ENCODE measurements at regions not wholly inside any gene's neighbourhood (a gene's known extent, or its start where the extent isn't known, plus 50 kb on each side); places are given as distances from the start of the nearest gene placed in this dataset.
A peak's percentile ranks its signal among the peaks of the same experiment; 100 is the strongest.

GRCh38 chr4:63618883-63619718, 790.1 kb downstream of the TECRL start:
- TF ChIP-seq CTCF (IDR thresholded peaks at IDR 0.05; ENCODE audit: extremely low read depth, low read depth, low read length) = no peak
- H3K36me3 ChIP-seq (ENCODE audit: insufficient read depth, low read length) = no peaks in the 10 kb centered on the region
- H2AFZ ChIP-seq (ENCODE audit: low read length) = no peak overlapping the region
- no peaks in the 10 kb centered on the region for H3K4me1 ChIP-seq (ENCODE audit: insufficient read depth, low read length)
- H3K4me3 ChIP-seq (ENCODE audit: insufficient read depth, low read length) = no peak overlapping the region
- no peaks in the 10 kb centered on the region for H3K9me3 ChIP-seq (ENCODE audit: low read depth, low read length)
- no peak for DNase-seq (ENCODE audit: insufficient read length, low spot score, missing footprints)
- H3K27ac ChIP-seq (ENCODE audit: low read depth, low read length) = no peak overlapping the region
- no peaks in the 10 kb centered on the region for H3K27me3 ChIP-seq (ENCODE audit: insufficient read depth, low read length)
- H4K20me1 ChIP-seq (ENCODE audit: insufficient read depth, low read length) = no peaks in the 10 kb centered on the region
- no peaks in the 10 kb centered on the region for H3K79me2 ChIP-seq (ENCODE audit: insufficient read depth, low read length)
- no peak overlapping the region for H3K4me2 ChIP-seq (ENCODE audit: insufficient read depth, low read length)

- Histone ChIP-seq H3K4me2 (ENCODE audit: insufficient read depth, low read length) (no peak overlapping the region), H3K4me1 (ENCODE audit: insufficient read depth, low read length) (no peaks in the 10 kb centered on the region), H3K36me3 (ENCODE audit: insufficient read depth, low read length) (no peaks in the 10 kb centered on the region), H3K9me3 (ENCODE audit: low read depth, low read length) (peaks cover 4% of the 10 kb centered on the region), H2AFZ (ENCODE audit: low read length) (no peak overlapping the region), H4K20me1 (ENCODE audit: insufficient read depth, low read length) (no peaks in the 10 kb centered on the region), H3K4me3 (ENCODE audit: insufficient read depth, low read length) (no peak overlapping the region), H3K79me2 (ENCODE audit: insufficient read depth, low read length) (no peaks in the 10 kb centered on the region), H3K27me3 (ENCODE audit: insufficient read depth, low read length) (no peaks in the 10 kb centered on the region), H3K27ac (ENCODE audit: low read depth, low read length) (no peak overlapping the region)
- no peak for TF ChIP-seq CTCF (IDR thresholded peaks at IDR 0.05; ENCODE audit: extremely low read depth, low read depth, low read length)
- no peak for DNase-seq (ENCODE audit: insufficient read length, low spot score, missing footprints)
Observed at GRCh38 chr4:63607169-63607872, 801.9 kb downstream of the TECRL start.

GRCh38 chr4:63589796-63590195, 819.5 kb downstream of the TECRL start:
- TF ChIP-seq CTCF (IDR thresholded peaks at IDR 0.05; ENCODE audit: extremely low read depth, low read depth, low read length) = no peak

GRCh38 chr4:63583561-63583960, 825.7 kb downstream of the TECRL start:
- H3K4me2 ChIP-seq (ENCODE audit: insufficient read depth, low read length) = no peak overlapping the region
- TF ChIP-seq CTCF (IDR thresholded peaks at IDR 0.05; ENCODE audit: extremely low read depth, low read depth, low read length) = no peak
- no peaks in the 10 kb centered on the region for H3K79me2 ChIP-seq (ENCODE audit: insufficient read depth, low read length)

More at GRCh38 chr4:63589796-63590195, 819.5 kb downstream of the TECRL start:
- Histone ChIP-seq H3K9me3 (ENCODE audit: low read depth, low read length) (no peaks in the 10 kb centered on the region), H3K27me3 (ENCODE audit: insufficient read depth, low read length) (no peaks in the 10 kb centered on the region), H3K27ac (ENCODE audit: low read depth, low read length) (no peak overlapping the region), H3K79me2 (ENCODE audit: insufficient read depth, low read length) (no peaks in the 10 kb centered on the region), H3K4me2 (ENCODE audit: insufficient read depth, low read length) (no peak overlapping the region), H3K4me1 (ENCODE audit: insufficient read depth, low read length) (no peaks in the 10 kb centered on the region), H3K36me3 (ENCODE audit: insufficient read depth, low read length) (no peaks in the 10 kb centered on the region), H3K4me3 (ENCODE audit: insufficient read depth, low read length) (no peak overlapping the region), H4K20me1 (ENCODE audit: insufficient read depth, low read length) (no peaks in the 10 kb centered on the region), H2AFZ (ENCODE audit: low read length) (no peak overlapping the region)
- peak; percentile 23 for DNase-seq (ENCODE audit: insufficient read length, low spot score, missing footprints)

More at GRCh38 chr4:63583561-63583960, 825.7 kb downstream of the TECRL start:
- H3K4me3 ChIP-seq (ENCODE audit: insufficient read depth, low read length) = no peak overlapping the region
- no peaks in the 10 kb centered on the region for H3K36me3 ChIP-seq (ENCODE audit: insufficient read depth, low read length)
- H4K20me1 ChIP-seq (ENCODE audit: insufficient read depth, low read length) = no peaks in the 10 kb centered on the region
- no peaks in the 10 kb centered on the region for H3K4me1 ChIP-seq (ENCODE audit: insufficient read depth, low read length)
- H3K9me3 ChIP-seq (ENCODE audit: low read depth, low read length) = no peaks in the 10 kb centered on the region
- H2AFZ ChIP-seq (ENCODE audit: low read length) = no peak overlapping the region
- no peak overlapping the region for H3K27ac ChIP-seq (ENCODE audit: low read depth, low read length)
- DNase-seq (ENCODE audit: insufficient read length, low spot score, missing footprints) = no peak
- no peaks in the 10 kb centered on the region for H3K27me3 ChIP-seq (ENCODE audit: insufficient read depth, low read length)

Measured in osteoblast (primary cell).